ENCODE measurements at regions not wholly inside any gene's neighbourhood (a gene's known extent, or its start where the extent isn't known, plus 50 kb on each side); places are given as distances from the start of the nearest gene placed in this dataset.

- CTCF ChIA-PET: no interaction called here
- no peak overlapping the region for H3K4me3 ChIP-seq (ENCODE audit: low read depth, low read length)
These were observed 454.3 kb downstream of the MATN1 start for GRCh38 chr1:30268923-30269666.

GRCh38 chr1:30267856-30268255 is 455.5 kb downstream of the MATN1 start:
- CTCF ChIA-PET: no interaction called here
- Histone ChIP-seq H3K36me3 (ENCODE audit: control insufficient read depth, insufficient read depth, low read length) (no peaks in the 10 kb centered on the region), H3K27me3 (ENCODE audit: control insufficient read depth, insufficient read depth, low read length) (no peaks in the 10 kb centered on the region), H3K4me3 (ENCODE audit: low read depth, low read length) (no peak overlapping the region)
- no peak for TF ChIP-seq CTCF (IDR thresholded peaks at IDR 0.05; ENCODE audit: insufficient read depth, low read depth, low read length)
- DNase-seq (ENCODE audit: low read depth): no peak
- POLR2A ChIA-PET: no interaction called here

More at GRCh38 chr1:30268923-30269666, 454.3 kb downstream of the MATN1 start:
- TF ChIP-seq CTCF (IDR thresholded peaks at IDR 0.05; ENCODE audit: insufficient read depth, low read depth, low read length): no peak
- no peaks in the 10 kb centered on the region for H3K36me3 ChIP-seq (ENCODE audit: control insufficient read depth, insufficient read depth, low read length)
- no peaks in the 10 kb centered on the region for H3K27me3 ChIP-seq (ENCODE audit: control insufficient read depth, insufficient read depth, low read length)
- POLR2A ChIA-PET: no interaction called here
- DNase-seq (ENCODE audit: low read depth): no peak

GRCh38 chr1:30267046-30267445 is 456.3 kb downstream of the MATN1 start:
- POLR2A ChIA-PET: no interaction called here
- no peak overlapping the region for H3K4me3 ChIP-seq (ENCODE audit: low read depth, low read length)
- DNase-seq (ENCODE audit: low read depth): no peak
- no peak for TF ChIP-seq CTCF (IDR thresholded peaks at IDR 0.05; ENCODE audit: insufficient read depth, low read depth, low read length)
- H3K27me3 ChIP-seq (ENCODE audit: control insufficient read depth, insufficient read depth, low read length): no peaks in the 10 kb centered on the region
- CTCF ChIA-PET: no interaction called here
- no peaks in the 10 kb centered on the region for H3K36me3 ChIP-seq (ENCODE audit: control insufficient read depth, insufficient read depth, low read length)

DNA sequence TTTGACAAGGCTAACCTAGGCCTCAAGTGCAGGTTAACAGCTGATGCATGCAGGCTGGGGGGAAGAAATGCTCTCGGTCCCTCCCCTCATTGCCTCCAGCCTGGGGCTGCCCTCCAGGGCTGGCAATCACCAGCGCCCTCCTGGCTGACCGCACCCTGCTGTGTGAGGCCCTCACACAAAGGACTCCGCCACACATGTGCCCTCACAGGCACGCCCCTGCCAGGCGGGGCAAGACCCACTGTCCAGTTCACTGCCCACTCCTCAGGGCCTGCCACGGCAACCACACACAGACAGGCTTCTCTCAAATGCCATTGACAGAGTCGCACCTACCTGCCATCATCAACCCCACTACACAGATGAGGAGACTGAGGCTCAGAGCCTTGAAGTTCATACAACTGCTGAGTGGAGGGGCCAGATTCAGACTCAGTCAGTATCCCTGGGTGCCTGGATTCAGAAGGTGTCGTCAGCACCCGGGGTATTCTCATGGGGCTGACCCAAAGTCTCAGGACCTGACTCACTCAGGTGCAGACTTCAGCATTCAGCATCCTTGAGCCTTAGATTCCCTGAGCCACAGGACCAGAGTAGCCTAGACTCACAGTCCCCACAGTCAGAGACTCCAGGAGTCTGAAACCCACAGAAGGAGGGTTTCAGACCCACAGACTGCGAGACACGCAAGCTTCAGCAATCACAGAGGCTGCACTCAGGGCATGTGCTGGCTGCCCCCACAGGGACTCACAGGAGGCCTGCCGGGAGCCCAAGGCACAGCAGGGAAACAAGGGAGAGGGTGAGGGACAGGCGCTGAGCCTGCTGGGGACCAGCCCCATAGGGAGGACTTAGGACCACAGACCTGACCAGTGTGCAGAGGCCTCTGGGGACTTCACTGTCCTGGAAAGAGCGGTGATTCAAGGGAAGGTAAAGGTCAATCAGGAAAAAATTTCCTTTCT is 458.0 kb downstream of the MATN1 start:
- Histone ChIP-seq H3K36me3 (ENCODE audit: control insufficient read depth, insufficient read depth, low read length) (no peaks in the 10 kb centered on the region), H3K27me3 (ENCODE audit: control insufficient read depth, insufficient read depth, low read length) (no peaks in the 10 kb centered on the region), H3K4me3 (ENCODE audit: low read depth, low read length) (no peak overlapping the region)
- no peak for DNase-seq (ENCODE audit: low read depth)
- POLR2A ChIA-PET: no interaction called here
- CTCF ChIA-PET: no interaction called here
- TF ChIP-seq CTCF (IDR thresholded peaks at IDR 0.05; ENCODE audit: insufficient read depth, low read depth, low read length): no peak

DNA sequence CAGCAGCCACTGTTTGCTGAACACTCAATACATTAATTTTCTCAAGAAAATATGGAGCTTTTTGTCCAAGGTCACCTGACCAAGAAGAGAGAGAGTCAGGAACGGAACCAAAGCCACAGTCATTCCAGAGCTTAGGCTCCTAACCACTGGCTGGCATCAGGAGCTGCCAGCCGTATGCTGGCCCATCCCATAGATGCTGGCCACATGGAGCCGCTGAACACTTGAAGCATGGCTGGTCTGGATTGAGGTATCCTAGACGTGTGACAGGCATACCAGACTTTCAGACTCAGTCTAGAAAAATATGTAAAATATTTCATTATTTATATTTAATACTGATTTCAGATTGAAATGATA is 458.7 kb downstream of the MATN1 start:
- H3K4me3 ChIP-seq (ENCODE audit: low read depth, low read length): no peak overlapping the region
- DNase-seq (ENCODE audit: low read depth): no peak
- no peaks in the 10 kb centered on the region for H3K27me3 ChIP-seq (ENCODE audit: control insufficient read depth, insufficient read depth, low read length)
- no peak for TF ChIP-seq CTCF (IDR thresholded peaks at IDR 0.05; ENCODE audit: insufficient read depth, low read depth, low read length)
- CTCF ChIA-PET: no interaction called here
- no peaks in the 10 kb centered on the region for H3K36me3 ChIP-seq (ENCODE audit: control insufficient read depth, insufficient read depth, low read length)
- POLR2A ChIA-PET: no interaction called here

All from BJ (cell line).